ENCODE measurements at regions not wholly inside any gene's neighbourhood (a gene's known extent, or its start where the extent isn't known, plus 50 kb on each side); places are given as distances from the start of the nearest gene placed in this dataset.

GRCh38 chr4:24330172-24330571 lies 254.2 kb downstream of the DHX15 start:
- TF ChIP-seq CTCF (conservative IDR thresholded peaks at IDR 0.05; ENCODE audit: low read depth, low read length) (no peak), EZH2 (IDR thresholded peaks at IDR 0.05; ENCODE audit: low read length, unreplicated experiment) (no peak), EZH2phosphoT487 (IDR thresholded peaks at IDR 0.05; ENCODE audit: borderline replicate concordance, low read length) (no peak)
